Mesothelial cell of epicardium (in vitro differentiated cells): ENCODE measurements at regions not wholly inside any gene's neighbourhood (a gene's known extent, or its start where the extent isn't known, plus 50 kb on each side); places are given as distances from the start of the nearest gene placed in this dataset.

ENCODE experiments used
- DNase-seq, 2 experiments: peaks; one replicate each; pipeline ENCODE4 v3.0.0; 2021; ENCODE audit warnings: low spot score in 2 of 2; ENCODE audit not compliant: unreplicated experiment in 2 of 2
- H3K27ac Mint-ChIP-seq: 2 replicates; pipeline ENCODE4 v1.8.0; 2021; ENCODE audit warnings: mixed read lengths
- H3K27me3 Mint-ChIP-seq: 2 replicates; pipeline ENCODE4 v1.8.0; 2021; ENCODE audit warnings: low read depth, mixed read lengths
- H3K36me3 Mint-ChIP-seq: 2 replicates; pipeline ENCODE4 v1.8.0; 2021; ENCODE audit warnings: mixed read lengths
- H3K4me1 Mint-ChIP-seq: 2 replicates; pipeline ENCODE4 v1.8.0; 2021; ENCODE audit warnings: mixed read lengths
- H3K4me3 Mint-ChIP-seq: 2 replicates; pipeline ENCODE4 v1.8.0; 2021; ENCODE audit warnings: mild to moderate bottlenecking, moderate library complexity, mixed read lengths
- H3K9me3 Mint-ChIP-seq: 2 replicates; pipeline ENCODE4 v1.8.0; 2021; ENCODE audit warnings: mixed read lengths
- TF ChIP-seq, protein P1 (sequence below): fragments of 200-600 bp; sonication (generic); IDR thresholded peaks from one replicate; pipeline ENCODE4 v1.5.0; 2021; ENCODE audit warnings: antibody characterized with exemption; ENCODE audit not compliant: unreplicated experiment

DNA sequence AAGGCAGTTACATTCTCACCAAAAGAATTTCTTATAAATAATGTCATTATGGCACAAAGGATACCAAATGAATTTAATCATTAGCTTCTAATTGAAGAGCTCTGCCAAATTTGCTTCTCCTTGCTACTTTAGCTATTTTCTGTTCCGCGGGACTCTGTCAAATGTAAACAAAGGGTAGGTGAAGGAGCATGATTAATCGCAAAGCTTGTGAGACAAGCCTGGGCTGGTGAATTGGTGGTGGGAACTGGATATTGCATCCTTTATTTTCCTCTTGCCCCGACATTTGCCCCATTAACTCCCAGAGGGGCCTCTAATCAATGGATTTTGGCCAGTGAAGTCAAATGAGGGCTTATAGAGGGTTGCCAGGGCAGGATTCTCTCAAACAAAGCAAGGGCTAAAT is 234.2 kb upstream of the RFX3 start:
- Mint-ChIP-seq H3K27me3 (no peaks in the 10 kb centered on the region), H3K27ac (no peak overlapping the region), H3K4me3 (no peak overlapping the region), H3K36me3 (no peaks in the 10 kb centered on the region), H3K9me3 (peaks cover 14% of the 10 kb centered on the region), H3K4me1 (peaks cover 7% of the 10 kb centered on the region)
- TF ChIP-seq, protein P1, sequence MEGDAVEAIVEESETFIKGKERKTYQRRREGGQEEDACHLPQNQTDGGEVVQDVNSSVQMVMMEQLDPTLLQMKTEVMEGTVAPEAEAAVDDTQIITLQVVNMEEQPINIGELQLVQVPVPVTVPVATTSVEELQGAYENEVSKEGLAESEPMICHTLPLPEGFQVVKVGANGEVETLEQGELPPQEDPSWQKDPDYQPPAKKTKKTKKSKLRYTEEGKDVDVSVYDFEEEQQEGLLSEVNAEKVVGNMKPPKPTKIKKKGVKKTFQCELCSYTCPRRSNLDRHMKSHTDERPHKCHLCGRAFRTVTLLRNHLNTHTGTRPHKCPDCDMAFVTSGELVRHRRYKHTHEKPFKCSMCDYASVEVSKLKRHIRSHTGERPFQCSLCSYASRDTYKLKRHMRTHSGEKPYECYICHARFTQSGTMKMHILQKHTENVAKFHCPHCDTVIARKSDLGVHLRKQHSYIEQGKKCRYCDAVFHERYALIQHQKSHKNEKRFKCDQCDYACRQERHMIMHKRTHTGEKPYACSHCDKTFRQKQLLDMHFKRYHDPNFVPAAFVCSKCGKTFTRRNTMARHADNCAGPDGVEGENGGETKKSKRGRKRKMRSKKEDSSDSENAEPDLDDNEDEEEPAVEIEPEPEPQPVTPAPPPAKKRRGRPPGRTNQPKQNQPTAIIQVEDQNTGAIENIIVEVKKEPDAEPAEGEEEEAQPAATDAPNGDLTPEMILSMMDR, result no peak
- DNase-seq, result no peak

- H3K36me3 Mint-ChIP-seq, result no peaks in the 10 kb centered on the region
- H3K27me3 Mint-ChIP-seq, result no peaks in the 10 kb centered on the region
- DNase-seq, result no peak
- TF ChIP-seq, protein P1, result no peak
- H3K4me3 Mint-ChIP-seq, result no peak overlapping the region
- H3K9me3 Mint-ChIP-seq, result peaks cover 13% of the 10 kb centered on the region
- H3K4me1 Mint-ChIP-seq, result peaks cover 7% of the 10 kb centered on the region
- no peak overlapping the region for H3K27ac Mint-ChIP-seq
Measured at GRCh38 chr9:3758816-3759576, 233.2 kb upstream of the RFX3 start.

- H3K9me3 Mint-ChIP-seq, result peaks cover 6% of the 10 kb centered on the region
- peaks cover 10% of the 10 kb centered on the region for H3K4me1 Mint-ChIP-seq
- H3K4me3 Mint-ChIP-seq, result no peak overlapping the region
- no peaks in the 10 kb centered on the region for H3K36me3 Mint-ChIP-seq
- TF ChIP-seq, protein P1, result no peak
- H3K27ac Mint-ChIP-seq, result no peak overlapping the region
- no peak for DNase-seq
- H3K27me3 Mint-ChIP-seq, result no peaks in the 10 kb centered on the region
Measured at GRCh38 chr9:3756071-3756470, 230.3 kb upstream of the RFX3 start.

GRCh38 chr9:3751125-3751758 is 225.4 kb upstream of the RFX3 start:
- H3K27ac Mint-ChIP-seq, result no peak overlapping the region
- DNase-seq, result no peak

GRCh38 chr9:3750321-3750720 is 224.5 kb upstream of the RFX3 start:
- Mint-ChIP-seq H3K9me3 (peaks cover 4% of the 10 kb centered on the region), H3K4me1 (peaks cover 7% of the 10 kb centered on the region), H3K4me3 (no peak overlapping the region), H3K36me3 (no peaks in the 10 kb centered on the region), H3K27me3 (no peaks in the 10 kb centered on the region), H3K27ac (no peak overlapping the region)
- TF ChIP-seq, protein P1, result no peak
- DNase-seq, result no peak

More at GRCh38 chr9:3751125-3751758, 225.4 kb upstream of the RFX3 start:
- TF ChIP-seq, protein P1, result no peak
- Mint-ChIP-seq H3K36me3 (no peaks in the 10 kb centered on the region), H3K27me3 (no peaks in the 10 kb centered on the region), H3K4me3 (no peak overlapping the region), H3K9me3 (no peaks in the 10 kb centered on the region), H3K4me1 (peaks cover 7% of the 10 kb centered on the region)
